PC-9 (cell line): ENCODE measurements at regions not wholly inside any gene's neighbourhood (a gene's known extent, or its start where the extent isn't known, plus 50 kb on each side); places are given as distances from the start of the nearest gene placed in this dataset.

Experiments used
- BruUV-seq: library from RNA; stranded (reverse); fragments of 400-500 nt; replicated peaks from 2 replicates; lab custom pipeline; 2021; lab: Mats Ljungman, UMichigan
- CTCF ChIA-PET: fragments of 300-600 bp; sonication (Branson Sonifier 250); formaldehyde crosslinking; loops from one replicate; lab custom pipeline; 2022; ENCODE audit warnings: antibody characterized with exemption; lab: Charles Lee
- POLR2A ChIA-PET: fragments of 300-600 bp; sonication (Branson Sonifier 250); formaldehyde crosslinking; loops from one replicate; lab custom pipeline; 2022; ENCODE audit warnings: antibody characterized with exemption; ENCODE audit not compliant: unreplicated experiment; lab: Charles Lee
- DNase-seq, 2 experiments: peaks; one replicate each; pipeline versions ENCODE4 v3.0.0 to v3.0.0-alpha.2; 2015 to 2022; ENCODE audit warnings: mixed read lengths in 1 of 2
- H2AFZ ChIP-seq: fragments of 200-600 bp; sonication (generic); 2 replicates; pipeline ENCODE4 v1.8.1; 2017; ENCODE audit warnings: antibody characterized with exemption
- H3F3A ChIP-seq: fragments of 200-600 bp; sonication (generic); 2 replicates; pipeline ENCODE4 v1.8.1; 2017; ENCODE audit warnings: antibody characterized with exemption, mild to moderate bottlenecking, low read depth; ENCODE audit not compliant: insufficient read depth
- H3K27ac ChIP-seq: fragments of 200-600 bp; sonication (generic); 2 replicates; pipeline ENCODE4 v1.6.1; 2016; ENCODE audit warnings: mixed run types
- H3K27me3 ChIP-seq: fragments of 200-600 bp; sonication (generic); 2 replicates; pipeline ENCODE4 v1.6.1; 2016; ENCODE audit warnings: low read depth, mixed run types; ENCODE audit not compliant: insufficient read depth
- H3K36me3 ChIP-seq: fragments of 200-600 bp; sonication (generic); 2 replicates; pipeline ENCODE4 v1.6.1; 2016; ENCODE audit warnings: low read depth, mixed run types
- H3K4me1 ChIP-seq: fragments of 200-600 bp; sonication (generic); replicated peaks from 2 replicates; pipeline ENCODE4 v1.6.1; 2016; ENCODE audit warnings: mixed run types; ENCODE audit not compliant: insufficient read depth
- H3K4me2 ChIP-seq: fragments of 200-600 bp; sonication (generic); 2 replicates; pipeline ENCODE4 v1.6.1; 2017; ENCODE audit warnings: mixed run types
- H3K4me3 ChIP-seq: fragments of 200-600 bp; sonication (generic); 2 replicates; pipeline ENCODE4 v1.6.1; 2016; ENCODE audit warnings: mixed run types
- H3K79me2 ChIP-seq: fragments of 200-600 bp; sonication (generic); 2 replicates; pipeline ENCODE4 v1.6.1; 2017; ENCODE audit warnings: low read depth, mixed run types
- H3K9me2 ChIP-seq: fragments of 200-600 bp; sonication (generic); 2 replicates; pipeline ENCODE4 v1.8.1; 2017; ENCODE audit warnings: mild to moderate bottlenecking; ENCODE audit not compliant: insufficient read depth
- H3K9me3 ChIP-seq: fragments of 200-600 bp; sonication (generic); 2 replicates; pipeline ENCODE4 v1.8.1; 2016; ENCODE audit warnings: low read depth; ENCODE audit not compliant: insufficient read depth
- H4K20me1 ChIP-seq: fragments of 200-600 bp; sonication (generic); 2 replicates; pipeline ENCODE4 v1.8.1; 2017; ENCODE audit not compliant: insufficient read depth
- CTCF ChIP-seq: fragments of 200-600 bp; sonication (generic); conservative IDR thresholded peaks from 2 replicates; pipeline ENCODE4 v1.6.1; 2017; ENCODE audit warnings: mixed run types, antibody characterized with exemption, mild to moderate bottlenecking, moderate library complexity
- EZH2 ChIP-seq: fragments of 200-600 bp; sonication (generic); IDR thresholded peaks from 2 replicates; pipeline ENCODE4 v1.8.0; 2017; ENCODE audit warnings: antibody characterized with exemption, low read depth
- intact Hi-C: fragments of 100-400 bp; cut with micrococcal nuclease; formaldehyde crosslinking; loops from one replicate; pipeline ENCODE4 v1.10.0; 2022; ENCODE audit not compliant: unreplicated experiment

GRCh38 chr4:15322006-15322405, 105.8 kb upstream of the C1QTNF7 start:
- Histone ChIP-seq H3F3A (no peaks in the 10 kb centered on the region), H4K20me1 (no peaks in the 10 kb centered on the region), H3K4me3 (no peak overlapping the region), H3K9me2 (no peaks in the 10 kb centered on the region), H3K36me3 (no peaks in the 10 kb centered on the region), H3K27me3 (no peaks in the 10 kb centered on the region), H3K27ac (no peak overlapping the region), H2AFZ (no peak overlapping the region), H3K4me2 (no peak overlapping the region), H3K9me3 (no peaks in the 10 kb centered on the region), H3K79me2 (no peaks in the 10 kb centered on the region), H3K4me1 (no peaks in the 10 kb centered on the region)
- TF ChIP-seq CTCF (no peak), EZH2 (no peak)
- ChIA-PET CTCF (no interaction called here), POLR2A (no interaction called here)
- intact Hi-C loops: no loop called here
- no peak for DNase-seq
- no TSS peak for BruUV-seq

- no peaks in the 10 kb centered on the region for H3K36me3 ChIP-seq
- no peaks in the 10 kb centered on the region for H3K9me3 ChIP-seq
- no peaks in the 10 kb centered on the region for H3K79me2 ChIP-seq
- no peaks in the 10 kb centered on the region for H3K9me2 ChIP-seq
- intact Hi-C loops: no loop called here
- no peaks in the 10 kb centered on the region for H3K27me3 ChIP-seq
- DNase-seq: no peak
- no peak overlapping the region for H3K4me2 ChIP-seq
- ChIA-PET POLR2A (no interaction called here), CTCF (no interaction called here)
- H3K4me3 ChIP-seq: no peak overlapping the region
- no peak overlapping the region for H2AFZ ChIP-seq
- no peaks in the 10 kb centered on the region for H3F3A ChIP-seq
- no peaks in the 10 kb centered on the region for H4K20me1 ChIP-seq
- TF ChIP-seq CTCF (no peak), EZH2 (no peak)
- H3K27ac ChIP-seq: no peak overlapping the region
- no TSS peak for BruUV-seq
- no peaks in the 10 kb centered on the region for H3K4me1 ChIP-seq
Measured at GRCh38 chr4:15325987-15326386, 101.8 kb upstream of the C1QTNF7 start.

DNA sequence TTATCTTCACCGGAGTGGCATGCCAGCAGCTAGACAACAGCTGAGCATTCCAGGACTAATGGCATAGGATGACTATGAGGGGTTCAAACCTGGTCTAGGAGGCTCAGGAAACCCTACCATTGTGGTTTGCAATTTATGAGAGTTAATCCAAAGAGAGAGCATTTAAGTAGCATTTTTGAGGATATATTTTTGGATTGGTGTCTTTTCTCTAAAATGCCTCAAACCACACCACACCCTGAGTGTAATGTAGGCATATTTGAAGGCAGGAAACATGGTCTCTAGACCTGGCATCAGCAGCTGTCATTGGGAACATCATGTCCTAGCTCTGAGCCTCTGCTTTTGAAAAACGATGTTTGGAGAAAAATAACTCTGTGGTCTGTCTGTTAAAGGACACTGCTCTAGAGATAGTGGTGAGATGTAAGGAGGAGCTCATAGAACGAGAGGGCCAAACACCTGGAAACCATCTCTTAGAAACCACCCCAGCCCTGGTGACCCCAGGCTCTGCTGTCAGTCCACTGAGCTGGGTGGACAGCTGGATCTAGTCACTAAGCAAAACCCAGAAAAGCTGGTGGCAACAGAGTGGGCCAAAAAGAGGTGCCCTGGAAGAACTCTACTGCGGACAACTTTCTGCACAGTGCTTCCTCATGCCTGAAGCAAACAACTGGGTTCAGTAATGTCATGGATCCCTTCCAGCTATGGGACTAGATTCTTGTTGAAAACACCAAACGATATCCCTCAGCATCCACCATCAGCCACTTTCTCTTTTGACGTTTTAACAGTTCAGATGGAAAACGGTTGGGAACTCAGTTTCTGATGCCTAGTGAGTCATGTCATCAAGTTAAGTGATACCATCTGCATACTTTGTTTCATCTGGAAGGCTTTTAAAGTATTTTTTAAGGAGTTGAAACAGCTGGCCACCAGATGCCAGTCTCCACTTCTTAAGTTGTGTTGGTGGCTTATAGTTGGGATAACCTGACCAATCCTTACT, 100.2 kb upstream of the C1QTNF7 start:
- TF ChIP-seq EZH2 (no peak), CTCF (no peak)
- Histone ChIP-seq H3K4me2 (no peak overlapping the region), H3K9me3 (no peaks in the 10 kb centered on the region), H3K9me2 (no peaks in the 10 kb centered on the region), H3F3A (no peaks in the 10 kb centered on the region), H3K27ac (no peak overlapping the region), H3K79me2 (no peaks in the 10 kb centered on the region), H3K36me3 (no peaks in the 10 kb centered on the region), H3K27me3 (no peaks in the 10 kb centered on the region), H3K4me3 (no peak overlapping the region), H2AFZ (no peak overlapping the region), H3K4me1 (no peaks in the 10 kb centered on the region), H4K20me1 (no peaks in the 10 kb centered on the region)
- POLR2A ChIA-PET: no interaction called here
- DNase-seq: no peak
- intact Hi-C loops: no loop called here
- CTCF ChIA-PET: no interaction called here
- no TSS peak for BruUV-seq
